Ureter (tissue), 1 donor: ENCODE measurements at regions not wholly inside any gene's neighbourhood (a gene's known extent, or its start where the extent isn't known, plus 50 kb on each side); places are given as distances from the start of the nearest gene placed in this dataset.

Experiments
- DNase-seq: peaks from one replicate; pipeline ENCODE4 v3.0.0-alpha.2; 2020; ENCODE audit warnings: low spot score
- donor health status: DM: yes; HTN: yes; CAD: no.

DNA sequence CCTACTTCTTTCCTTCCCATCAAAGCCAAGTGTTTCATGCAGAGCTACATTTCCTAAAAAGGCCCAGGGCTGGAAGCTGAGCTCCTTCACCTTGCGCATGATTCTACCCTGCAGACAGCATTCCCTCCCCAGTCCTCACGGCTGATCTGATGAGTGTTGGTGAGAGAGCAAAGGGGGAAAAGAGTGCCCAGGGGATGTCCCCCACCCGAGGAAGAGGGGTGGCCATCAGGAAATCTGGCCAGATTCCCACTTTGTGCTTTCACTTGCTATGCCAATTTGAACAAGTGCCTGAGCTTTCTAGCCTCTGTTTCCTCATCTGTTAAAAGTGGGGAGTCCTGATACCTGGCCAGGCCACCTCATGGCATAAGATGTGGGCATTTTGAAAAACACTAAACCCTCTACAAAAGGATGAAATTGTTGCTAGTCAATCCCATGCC lies 231.0 kb upstream of the TLE3 start:
- DNase-seq: peak; percentile 40

DNA sequence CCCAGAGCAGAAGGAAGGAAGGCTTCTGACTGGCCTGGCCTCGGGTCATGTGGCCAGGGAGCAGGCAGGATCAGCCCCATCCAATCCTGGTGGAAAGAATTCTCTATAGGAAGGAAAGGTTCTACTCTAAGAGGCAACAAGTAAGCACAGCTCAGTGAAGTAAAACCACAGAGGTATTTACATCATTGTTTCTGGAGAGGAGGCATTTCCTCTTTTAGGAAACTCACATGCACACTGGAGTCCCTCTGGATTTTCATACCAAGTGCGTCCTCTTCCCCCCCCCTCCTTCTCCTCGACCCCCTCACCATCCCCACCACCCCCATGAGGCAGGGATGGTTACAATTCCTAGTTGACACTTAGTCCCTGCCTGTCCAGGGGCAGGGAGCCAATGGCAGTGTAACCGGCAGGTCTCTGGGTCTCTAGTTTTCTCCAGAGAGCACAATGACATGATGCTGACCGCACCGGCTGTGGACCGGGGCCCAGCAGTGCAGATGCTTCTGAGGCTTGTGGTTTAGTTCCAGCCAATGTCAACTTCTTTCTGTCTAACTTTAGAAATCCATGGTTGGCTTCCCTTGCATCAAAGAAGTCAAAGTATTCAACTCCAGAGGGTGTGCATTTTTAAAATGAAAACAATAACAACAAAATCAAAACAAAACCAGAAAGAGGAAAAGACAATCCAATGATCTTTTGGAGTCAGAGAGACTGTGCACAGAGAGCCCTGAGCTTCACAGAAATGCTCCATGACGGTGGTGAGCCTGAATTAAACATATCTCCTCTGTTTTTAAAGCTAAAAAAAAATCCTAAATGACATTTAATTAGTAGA lies 230.3 kb upstream of the TLE3 start:
- peak; percentile 52 for DNase-seq

DNA sequence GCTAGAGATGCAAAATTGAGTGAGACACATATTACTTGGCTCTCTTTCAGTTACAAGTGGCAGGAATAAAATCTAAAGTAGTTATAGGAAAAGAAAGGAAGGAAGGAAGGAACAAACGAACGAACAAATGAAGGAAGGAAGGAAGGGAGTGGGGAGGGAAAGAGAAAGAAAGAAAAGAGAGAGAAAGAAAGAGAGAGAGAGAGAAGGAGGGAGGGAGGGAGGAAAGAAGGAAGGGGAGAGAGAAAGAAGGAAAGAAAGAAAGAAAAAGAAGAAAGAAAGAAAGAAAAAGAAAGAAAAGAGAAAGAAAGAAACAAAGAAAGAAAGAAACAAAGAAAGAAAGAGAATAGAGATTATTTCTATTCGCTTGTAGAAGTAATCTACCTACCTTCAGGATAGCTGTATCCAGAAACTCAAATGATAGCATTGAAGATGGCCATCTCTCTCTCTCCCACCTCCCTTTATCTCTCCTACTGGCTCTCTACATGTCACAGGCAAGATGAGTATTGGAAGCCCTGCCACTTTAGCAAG lies 229.7 kb upstream of the TLE3 start:
- no peak for DNase-seq

- DNase-seq: peak; percentile 54
These were observed 226.6 kb upstream of the TLE3 start for GRCh38 chr15:70324001-70324974.

DNA sequence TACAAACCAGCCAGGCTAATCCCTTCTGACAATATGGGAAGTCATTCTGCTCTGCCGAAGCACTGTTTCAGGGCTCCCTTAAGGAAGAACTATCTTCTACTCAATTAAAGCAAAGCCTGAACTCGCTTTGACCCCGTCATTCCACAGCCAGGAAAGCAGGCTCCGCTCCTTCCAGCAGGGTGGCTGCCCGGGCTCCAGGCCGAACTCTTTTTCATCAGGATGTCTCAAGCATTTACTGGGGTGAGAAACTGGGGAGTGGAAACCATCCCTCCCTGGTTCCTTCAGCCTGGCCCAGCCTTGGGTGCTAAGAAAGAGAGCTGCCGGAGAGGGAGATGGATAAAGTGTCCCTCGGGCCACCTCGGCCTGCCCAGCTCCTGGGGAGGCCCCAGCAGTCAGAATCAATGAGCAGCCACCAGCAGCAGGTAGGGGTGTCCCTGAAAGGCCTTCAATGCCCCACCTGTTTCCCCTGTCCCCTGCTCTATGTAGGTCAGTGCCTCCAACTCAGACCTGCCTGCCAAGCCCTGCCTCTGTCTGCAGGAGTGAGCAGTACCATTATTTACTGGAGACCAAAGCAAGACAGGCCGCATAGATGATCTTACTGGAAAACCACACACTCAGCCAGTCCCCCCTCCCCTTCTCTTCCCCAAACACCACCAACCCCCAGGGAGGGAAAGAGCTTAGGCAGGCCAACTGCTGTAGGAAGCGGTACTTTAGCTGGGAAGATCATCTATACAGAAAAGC lies 225.6 kb upstream of the TLE3 start:
- DNase-seq: peak; percentile 67

GRCh38 chr15:70322051-70322668 lies 224.4 kb upstream of the TLE3 start:
- no peak for DNase-seq

DNA sequence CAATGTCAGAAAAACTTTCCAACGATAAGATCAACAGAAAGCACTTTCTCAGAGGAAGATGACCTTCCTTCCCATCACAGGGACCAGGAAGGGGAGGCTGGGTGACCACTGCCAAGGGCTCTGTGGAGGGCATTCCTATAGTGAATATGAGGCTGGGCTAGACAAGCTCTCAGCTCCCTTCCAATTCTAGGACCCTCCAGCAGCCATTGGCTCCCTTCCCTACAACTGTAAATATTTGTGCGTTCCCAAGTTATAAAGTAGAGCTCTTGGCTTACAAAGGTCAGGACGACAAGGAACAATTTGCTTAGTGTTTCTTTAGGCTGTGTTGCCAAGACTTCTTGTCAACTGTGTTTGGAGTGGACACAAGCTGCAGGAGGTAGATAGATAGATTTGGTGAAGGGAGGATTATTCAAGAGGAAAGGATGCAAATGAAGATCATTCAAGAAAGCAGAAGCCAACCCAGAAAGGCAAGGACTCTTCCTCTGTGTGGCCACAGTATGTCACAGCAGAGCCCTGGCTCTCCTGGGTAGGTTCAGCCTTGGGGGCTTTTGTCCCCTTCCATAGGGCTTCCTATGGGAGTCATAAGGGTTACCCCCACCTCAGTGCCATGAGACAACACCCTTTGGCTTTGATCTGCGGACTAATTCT lies 223.6 kb upstream of the TLE3 start:
- no peak for DNase-seq

GRCh38 chr15:70320482-70320881 lies 222.8 kb upstream of the TLE3 start:
- DNase-seq: no peak

GRCh38 chr15:70320077-70320476 lies 222.4 kb upstream of the TLE3 start:
- no peak for DNase-seq

GRCh38 chr15:70319466-70319865 lies 221.7 kb upstream of the TLE3 start:
- no peak for DNase-seq

GRCh38 chr15:70318594-70319465 lies 221.1 kb upstream of the TLE3 start:
- no peak for DNase-seq

- DNase-seq: no peak
These were observed 218.4 kb upstream of the TLE3 start for GRCh38 chr15:70316059-70316600.

DNA sequence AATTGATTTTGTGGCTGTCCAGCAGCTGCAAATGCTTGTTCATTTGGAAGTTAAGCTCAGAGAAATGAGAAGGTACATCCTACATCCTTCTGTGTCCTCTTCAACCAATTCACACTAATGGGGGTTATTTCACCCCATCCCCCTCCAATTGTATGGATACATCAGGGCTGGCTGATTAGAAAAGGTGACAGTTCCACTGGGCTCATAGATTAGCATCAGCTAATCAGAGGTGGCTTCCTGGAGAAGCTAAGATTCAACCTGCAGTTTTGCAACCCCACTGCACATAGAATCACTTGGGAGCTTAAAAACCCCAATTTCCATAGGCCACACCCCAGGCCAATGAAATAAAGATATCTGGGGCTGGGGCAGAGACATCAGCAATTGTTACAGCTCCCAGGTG lies 217.7 kb upstream of the TLE3 start:
- DNase-seq: no peak

- DNase-seq: no peak
These were observed 217.0 kb upstream of the TLE3 start for GRCh38 chr15:70314688-70315087.

DNA sequence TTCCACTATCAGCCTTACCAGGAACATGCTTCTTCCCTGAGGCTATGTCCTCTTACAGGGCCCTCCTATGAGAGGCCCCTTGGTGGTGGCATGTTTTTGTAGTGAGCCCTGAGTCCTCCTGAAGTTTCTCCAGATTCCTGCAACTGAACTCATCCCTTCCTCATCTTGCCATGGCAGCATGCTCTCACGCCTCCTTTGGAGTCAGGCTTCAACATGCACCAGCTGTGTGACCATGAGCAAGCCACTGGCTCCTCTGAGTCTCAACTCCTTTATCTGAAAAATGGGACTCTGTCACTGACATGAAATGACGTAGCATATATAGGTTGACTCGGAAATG lies 216.3 kb upstream of the TLE3 start:
- no peak for DNase-seq

- no peak for DNase-seq
These were observed 215.6 kb upstream of the TLE3 start for GRCh38 chr15:70313099-70314017.

DNA sequence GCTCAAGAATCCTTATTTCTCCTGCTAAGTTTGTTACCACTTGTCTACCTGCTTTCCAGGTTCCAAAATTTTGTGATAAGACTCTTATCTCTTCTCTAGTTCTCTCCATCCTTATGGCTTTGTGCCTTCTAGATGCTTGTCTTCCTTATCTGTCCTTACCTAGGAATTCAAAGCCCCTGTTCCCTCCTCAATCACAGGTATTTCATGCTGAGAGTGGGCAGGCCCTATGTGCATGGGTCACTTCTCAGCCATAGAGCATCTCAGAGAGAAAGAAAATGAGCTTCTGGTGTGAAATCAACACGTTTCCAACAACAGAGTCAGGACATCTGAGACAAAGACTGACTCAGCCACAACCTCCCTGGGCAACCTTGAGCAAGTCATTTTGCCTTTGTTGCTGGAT lies 214.1 kb upstream of the TLE3 start:
- no peak for DNase-seq

GRCh38 chr15:70309716-70310115 lies 212.0 kb upstream of the TLE3 start:
- DNase-seq: no peak
